Ammon's horn (tissue), 1 donor: ENCODE measurements at regions not wholly inside any gene's neighbourhood (a gene's known extent, or its start where the extent isn't known, plus 50 kb on each side); places are given as distances from the start of the nearest gene placed in this dataset.

ENCODE experiments used
- DNase-seq: peaks from one replicate; pipeline ENCODE4 v3.0.0-alpha.2; 2016; ENCODE audit warnings: low spot score

DNA sequence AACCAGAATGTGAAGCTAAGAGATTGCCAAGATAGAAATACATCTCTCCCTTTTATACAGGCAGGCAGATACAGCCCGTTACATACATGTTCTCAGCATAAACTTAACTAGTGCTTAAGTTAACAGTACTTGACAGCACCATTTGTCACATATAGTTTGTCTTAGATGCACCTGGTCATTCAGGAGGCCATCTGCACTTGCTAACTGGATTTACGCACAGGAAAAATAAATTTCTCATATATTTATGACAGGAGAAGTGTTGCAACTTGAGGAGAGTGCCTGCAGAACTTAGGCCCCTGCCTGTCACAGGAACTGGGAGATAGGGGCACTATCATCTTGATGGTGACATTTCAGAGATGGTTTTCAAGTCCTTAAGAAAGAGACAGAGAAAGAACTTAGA is 1462.1 kb upstream of the CDH9 start:
- DNase-seq: no peak

DNA sequence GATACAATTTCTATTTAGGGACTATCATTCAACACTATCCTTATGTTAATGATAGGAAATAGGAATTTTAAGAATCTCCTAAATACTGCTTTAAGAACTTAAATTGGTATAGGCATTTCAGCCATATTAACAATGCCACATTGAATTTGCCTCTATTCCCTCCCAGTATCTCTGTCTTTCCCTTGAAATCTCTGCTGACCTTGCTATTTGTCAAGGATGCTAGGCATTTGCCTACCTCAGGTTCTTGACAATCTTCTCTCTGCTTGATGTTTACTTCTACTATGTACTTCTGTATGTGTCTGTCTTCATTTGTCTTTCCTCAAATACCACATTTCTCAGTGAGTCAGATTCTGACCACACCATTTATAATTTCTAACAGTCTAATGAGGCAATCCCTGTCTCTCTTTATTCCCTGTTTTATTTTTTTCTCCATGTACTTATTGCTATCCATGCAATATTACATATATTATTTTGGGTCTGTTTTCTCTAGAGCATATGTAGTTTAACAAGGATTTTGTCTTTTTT is 1461.4 kb upstream of the CDH9 start:
- DNase-seq: no peak

GRCh38 chr5:28495876-28496275 is 1457.5 kb upstream of the CDH9 start:
- DNase-seq: no peak

DNA sequence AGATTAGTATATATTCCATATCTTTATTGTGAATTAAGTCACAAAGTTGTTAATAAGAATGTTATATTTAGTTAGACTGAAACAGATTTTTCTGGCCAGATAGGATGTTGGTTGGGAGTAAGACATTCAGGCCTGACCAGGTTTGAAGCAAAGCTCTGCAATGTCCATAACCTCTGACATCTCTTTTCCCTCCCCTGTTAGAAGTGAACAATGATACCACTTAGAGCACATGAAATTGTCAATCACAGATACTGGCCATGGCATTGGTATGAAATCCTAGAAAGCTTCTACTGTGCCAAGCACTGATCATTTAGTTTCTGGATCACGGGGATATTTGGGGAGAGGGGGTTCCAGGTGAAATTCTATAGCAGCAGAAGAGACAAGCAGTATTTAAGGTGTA is 1455.1 kb upstream of the CDH9 start:
- no peak for DNase-seq

DNA sequence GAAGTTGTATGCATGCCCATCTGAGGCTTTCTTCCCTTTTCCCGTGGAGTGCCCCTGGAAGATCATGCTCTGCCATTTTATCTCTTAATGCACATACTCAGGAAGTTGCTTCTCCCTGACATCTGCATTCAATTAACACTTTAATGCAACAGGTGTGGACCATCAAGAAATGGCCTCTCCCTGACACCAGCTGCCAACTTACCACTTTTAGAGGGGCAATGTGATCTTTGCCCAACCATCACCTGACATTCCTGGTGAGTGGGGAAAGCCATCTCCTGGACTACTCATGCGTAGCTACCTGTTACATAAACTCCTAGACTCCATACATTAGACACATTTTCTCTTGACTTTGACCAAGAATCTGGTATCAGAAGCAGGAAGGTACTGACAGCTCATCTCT is 1450.4 kb upstream of the CDH9 start:
- DNase-seq: no peak

DNA sequence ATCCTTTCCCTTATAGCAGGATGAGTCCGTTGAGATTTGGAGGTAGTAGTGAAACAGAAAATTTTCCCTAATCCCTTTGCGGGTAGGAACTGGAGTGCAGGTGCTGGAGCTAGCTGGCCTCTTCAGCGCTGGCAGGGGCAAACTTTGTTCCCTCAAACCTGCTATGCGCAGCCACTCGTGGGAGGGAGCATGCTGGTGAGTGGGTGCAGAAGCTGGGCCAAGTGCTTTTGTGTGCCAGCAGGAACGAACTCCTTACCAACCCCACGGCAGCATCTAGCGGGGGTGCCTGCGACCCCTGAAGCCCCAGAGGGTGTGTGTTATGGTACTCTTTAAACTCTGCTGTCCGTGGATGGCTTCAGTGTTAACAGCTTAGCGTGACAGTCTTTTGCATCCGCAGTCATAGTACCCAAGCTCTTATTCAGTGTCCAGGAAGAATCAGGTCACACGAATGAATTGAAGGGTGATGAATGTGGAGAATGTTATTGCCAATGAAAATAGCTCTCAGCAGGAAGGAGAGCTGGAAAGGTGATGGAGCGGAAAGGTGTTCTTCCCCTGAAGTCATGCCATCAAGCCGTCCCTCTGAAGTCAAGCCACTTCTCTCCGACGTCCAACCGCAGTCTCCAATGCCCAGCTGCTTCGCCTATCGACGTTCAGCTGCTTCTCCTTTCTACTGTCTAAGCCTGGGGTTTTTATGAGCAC is 1445.1 kb upstream of the CDH9 start:
- peak; percentile 5 for DNase-seq

DNA sequence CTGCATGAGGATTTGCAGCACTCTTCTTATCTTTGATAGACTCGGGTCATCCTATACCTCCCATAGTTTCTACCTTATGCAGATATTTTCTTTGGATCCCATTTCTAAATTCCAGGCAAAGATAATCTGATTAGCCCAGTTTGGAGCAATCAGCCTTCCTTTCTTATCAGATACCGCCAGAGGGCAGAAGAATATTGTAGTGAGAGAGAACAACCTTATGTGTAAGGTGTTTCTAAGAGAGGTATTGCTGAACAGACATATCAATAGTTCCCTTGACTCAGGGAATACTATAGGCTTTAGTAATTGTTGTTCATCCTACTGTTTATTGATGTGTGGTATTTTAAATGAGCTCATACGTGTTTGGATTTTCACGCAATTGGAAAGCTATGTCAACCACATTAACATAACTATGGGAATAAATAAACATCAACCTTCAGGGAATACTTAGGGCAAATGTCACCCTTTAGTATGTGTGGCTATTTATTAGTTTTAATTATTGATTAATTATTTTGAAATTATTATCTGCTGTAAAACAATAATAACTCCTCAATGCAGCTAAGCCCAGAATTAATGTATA is 1435.2 kb upstream of the CDH9 start:
- DNase-seq: no peak

- DNase-seq: no peak
Measured at GRCh38 chr5:28468166-28468565, 1429.8 kb upstream of the CDH9 start.

- no peak for DNase-seq
Measured at GRCh38 chr5:28463728-28464127, 1425.3 kb upstream of the CDH9 start.

GRCh38 chr5:28451483-28451882 is 1413.1 kb upstream of the CDH9 start:
- DNase-seq: no peak

DNA sequence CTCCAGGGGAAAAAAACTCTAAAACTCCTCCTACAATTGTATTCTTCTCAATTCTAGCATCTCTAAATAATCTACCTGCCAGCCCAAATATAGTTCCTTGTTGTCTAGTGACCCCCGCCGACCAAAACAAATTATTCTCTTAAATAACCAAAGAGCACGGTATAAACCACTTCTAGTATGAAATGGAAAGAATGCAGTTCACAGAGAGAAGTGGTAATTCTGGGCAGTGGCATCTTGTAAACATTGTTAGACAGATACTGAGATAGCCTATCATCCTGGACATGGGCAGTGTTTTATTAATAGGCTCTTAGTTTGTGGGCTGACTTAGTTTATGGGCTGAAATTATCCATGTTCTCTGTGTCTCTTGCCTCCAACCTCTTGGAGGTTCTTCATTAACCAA is 1412.6 kb upstream of the CDH9 start:
- no peak for DNase-seq

DNA sequence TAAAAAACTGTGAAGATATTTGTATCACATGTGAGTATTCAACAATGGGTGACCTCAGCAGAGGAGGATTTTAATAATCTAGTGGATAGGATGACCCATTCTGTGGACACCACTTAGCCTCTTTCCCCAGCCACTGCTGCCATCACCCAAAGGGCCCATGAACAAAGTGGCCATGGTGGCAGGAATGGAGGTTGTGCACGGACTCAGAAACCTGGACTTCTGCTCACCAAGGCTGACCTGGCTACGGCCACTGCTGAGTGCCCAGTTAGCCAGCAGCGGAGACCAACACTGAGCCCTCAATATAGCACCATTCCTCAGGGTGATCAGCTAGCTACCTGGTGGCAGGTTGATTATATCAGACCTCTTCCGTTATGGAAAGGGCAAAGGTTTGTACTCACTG is 1410.4 kb upstream of the CDH9 start:
- DNase-seq: no peak

DNA sequence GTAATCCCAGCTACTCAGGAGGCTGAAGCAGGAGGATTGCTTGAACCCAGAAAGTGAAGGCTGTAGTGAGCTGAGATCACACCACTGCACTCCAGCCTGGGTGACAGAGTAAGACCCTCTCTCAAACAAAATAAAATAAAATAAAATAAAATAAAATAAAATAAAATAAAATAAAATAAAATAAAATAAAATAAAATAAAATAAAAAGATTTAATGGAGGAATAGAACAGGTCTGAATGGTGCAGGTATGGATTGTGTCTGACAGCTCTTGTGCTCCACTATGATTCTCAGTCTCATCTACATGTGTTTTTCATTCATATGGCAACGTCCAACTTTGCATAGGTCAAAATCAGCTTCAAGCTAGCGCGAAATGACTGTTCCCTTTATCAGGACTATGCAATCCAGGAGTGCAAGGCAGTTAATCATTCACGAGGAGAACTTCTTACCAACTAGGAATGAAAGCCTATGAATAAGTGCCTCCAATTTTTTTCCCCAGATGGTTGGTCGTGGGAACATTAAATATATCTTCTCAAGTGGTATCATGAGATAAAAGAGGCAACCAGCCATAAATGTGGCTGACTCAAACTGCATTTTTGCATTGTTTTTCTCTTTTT is 1392.3 kb upstream of the CDH9 start:
- no peak for DNase-seq

- DNase-seq: no peak
Measured at GRCh38 chr5:28421141-28421540, 1382.8 kb upstream of the CDH9 start.

GRCh38 chr5:28415791-28416443 is 1377.5 kb upstream of the CDH9 start:
- DNase-seq: no peak

DNA sequence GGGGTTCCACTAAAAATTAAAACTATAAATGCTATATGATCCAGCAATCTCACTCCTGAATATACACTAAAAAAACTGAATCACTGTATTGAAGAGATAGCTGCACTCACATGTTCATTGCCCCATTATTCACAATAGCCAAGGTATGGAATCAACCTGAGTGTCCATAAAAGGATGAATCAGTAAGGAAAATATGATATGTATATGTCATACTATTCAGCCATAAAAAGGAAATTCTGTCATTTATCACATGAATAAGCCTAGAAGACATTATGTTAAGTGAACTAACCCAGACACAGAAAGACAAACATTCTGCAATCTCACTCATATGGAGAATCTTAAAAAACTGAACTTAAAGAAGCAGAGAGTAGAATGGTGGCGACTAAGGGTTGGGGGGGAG is 1376.2 kb upstream of the CDH9 start:
- DNase-seq: no peak

- no peak for DNase-seq
Measured at GRCh38 chr5:28408651-28409050, 1370.3 kb upstream of the CDH9 start.

- no peak for DNase-seq
Measured at GRCh38 chr5:28408186-28408585, 1369.8 kb upstream of the CDH9 start.

- no peak for DNase-seq
Measured at GRCh38 chr5:28404363-28405071, 1366.1 kb upstream of the CDH9 start.

GRCh38 chr5:28403846-28404245 is 1365.5 kb upstream of the CDH9 start:
- no peak for DNase-seq

DNA sequence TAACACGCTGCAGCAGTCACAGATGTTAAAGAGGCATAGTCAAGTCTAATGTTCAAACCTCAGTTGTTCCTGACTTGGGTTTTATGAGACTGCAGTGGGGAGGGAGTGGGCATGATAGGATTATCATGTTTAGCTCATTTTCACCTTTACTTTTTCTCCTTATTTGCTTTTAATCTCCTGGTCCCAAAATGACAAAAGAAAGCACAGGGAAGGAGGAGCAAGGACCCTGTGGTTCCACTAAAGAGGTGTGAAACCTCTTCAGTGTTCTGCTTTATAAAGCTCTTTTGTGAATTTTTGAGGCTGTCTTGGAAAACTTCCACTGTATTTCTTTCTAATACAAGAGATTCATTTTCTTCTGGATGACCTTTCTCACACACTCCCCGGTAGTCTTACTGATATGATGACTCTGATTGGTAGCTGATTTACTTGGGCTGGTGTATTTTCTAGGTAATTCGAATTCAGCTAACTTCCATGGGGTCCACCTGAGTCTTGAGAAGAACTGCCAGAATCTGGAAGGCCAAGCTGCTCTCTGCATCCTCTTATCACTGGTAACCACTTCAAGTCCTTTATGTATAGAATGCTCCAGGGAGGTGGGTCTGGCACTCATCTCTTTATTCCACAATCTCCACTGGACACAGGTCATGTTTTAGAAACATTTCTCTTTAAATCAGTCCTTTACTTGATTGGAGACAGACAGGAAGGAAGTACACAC is 1364.4 kb upstream of the CDH9 start:
- DNase-seq: no peak

DNA sequence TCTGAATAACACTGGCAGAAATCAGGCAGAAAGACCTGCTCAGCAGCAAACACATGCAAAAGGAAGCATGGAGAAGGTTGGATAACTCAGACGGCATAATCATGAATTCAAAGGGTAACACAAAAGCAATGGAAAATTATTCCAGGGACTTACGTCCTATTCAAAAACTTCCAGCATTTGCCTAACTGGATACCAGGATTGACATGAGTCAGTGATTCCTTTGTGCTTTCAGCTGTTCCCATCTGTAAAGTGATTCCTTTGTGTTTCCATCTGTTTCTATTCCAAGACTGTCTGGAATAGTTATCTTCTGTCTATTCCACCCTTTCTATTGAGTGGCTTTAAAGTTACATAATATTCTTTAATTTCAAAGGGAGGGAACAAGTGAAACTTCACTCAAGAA is 1361.7 kb upstream of the CDH9 start:
- DNase-seq: no peak
